Gastroesophageal sphincter (tissue), 4 donors: ENCODE measurements at regions not wholly inside any gene's neighbourhood (a gene's known extent, or its start where the extent isn't known, plus 50 kb on each side); places are given as distances from the start of the nearest gene placed in this dataset.

ENCODE experiments used
- ATAC-seq: fragments of 150-250 bp; one replicate; pipeline ENCODE4 v1.9.1; 2016; ENCODE audit warnings: mild to moderate bottlenecking, moderate library complexity
- H3K27ac ChIP-seq, 4 donors: fragments of 200-600 bp; sonication (generic) in 3 of 4; 1 replicate in 3 of 4; 2 replicates in 1 of 4; pipeline ENCODE4 v1.5.1; 2016 to 2019
- H3K27me3 ChIP-seq: fragments of 200-600 bp; sonication (generic); one replicate; pipeline ENCODE4 v1.5.1; 2019
- H3K36me3 ChIP-seq, 2 donors: fragments of 200-600 bp; sonication (generic); one replicate each; pipeline ENCODE4 v1.5.1; 2019; ENCODE audit warnings: control low read depth in 1 of 2
- H3K4me1 ChIP-seq, 3 donors: fragments of 200-600 bp; sonication (generic); 1 replicate in 2 of 3; 2 replicates in 1 of 3; pipeline ENCODE4 v1.5.1; 2016 to 2019; ENCODE audit warnings: control low read depth in 2 of 3
- H3K4me3 ChIP-seq, 2 donors: fragments of 200-600 bp; sonication (generic); one replicate each; pipeline ENCODE4 v1.5.1; 2019; ENCODE audit warnings: mild to moderate bottlenecking in 1 of 2, moderate library complexity in 1 of 2
- H3K9me3 ChIP-seq, 3 donors: fragments of 200-600 bp; sonication (generic); one replicate each; pipeline ENCODE4 v1.5.1; 2017 to 2019; ENCODE audit warnings: control low read depth in 2 of 3
- CTCF ChIP-seq, 4 experiments: fragments of 200-600 bp in 2 of 4; fragments of 450-650 bp in 2 of 4; sonication (generic) in 1 of 4; IDR thresholded peaks; one replicate each; pipeline ENCODE4 v1.5.1; 2017 to 2019; ENCODE audit warnings: antibody characterized with exemption in 4 of 4, mild to moderate bottlenecking in 2 of 4, moderate library complexity in 2 of 4
- EP300 ChIP-seq: sonication (generic); formaldehyde crosslinking; IDR thresholded peaks from one replicate; pipeline ENCODE4 v1.6.1; 2017; ENCODE audit warnings: antibody characterized with exemption, mild to moderate bottlenecking
- POLR2A ChIP-seq, 2 donors: fragments of 450-650 bp; IDR thresholded peaks; one replicate each; pipeline ENCODE4 v1.6.1; 2017; ENCODE audit warnings: antibody characterized with exemption in 2 of 2, mild to moderate bottlenecking in 2 of 2, moderate library complexity in 1 of 2
- POLR2AphosphoS5 ChIP-seq: sonication (generic); formaldehyde crosslinking; IDR thresholded peaks from one replicate; pipeline ENCODE4 v1.6.1; 2017; ENCODE audit warnings: antibody characterized with exemption
- whole genome bisulfite sequencing, 2 donors: methylation state at CpG; one replicate each; pipeline ENCODE4 v1.1.5; 2018; ENCODE audit warnings: low coverage in 1 of 2; 5-methylcytosine and 5-hydroxymethylcytosine counted together

DNA sequence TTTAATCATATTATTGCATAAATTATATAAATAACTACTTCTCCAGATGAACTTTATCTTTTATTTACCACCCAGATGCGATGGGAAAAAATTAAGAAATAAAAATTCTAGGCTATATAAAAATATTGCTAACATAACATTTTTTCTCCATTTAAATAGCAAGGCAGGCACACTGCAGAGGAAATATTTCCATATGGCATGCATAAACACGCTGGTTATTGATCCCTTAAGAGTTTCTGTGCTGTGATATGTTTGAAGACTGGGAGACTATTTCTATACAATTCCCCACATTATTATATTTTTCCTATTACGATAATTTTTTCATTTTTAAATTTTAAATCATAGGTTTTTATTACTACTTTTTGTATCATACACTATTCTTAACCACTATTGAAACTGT lies 131.5 kb downstream of the C12orf50 start:
- no peak for TF ChIP-seq EP300
- no peak for TF ChIP-seq CTCF (IDR thresholded peaks at IDR 0.05)
- TF ChIP-seq POLR2A (IDR thresholded peaks at IDR 0.05): no peak
- TF ChIP-seq POLR2AphosphoS5: no peak

GRCh38 chr12:87883806-87884205 lies 145.4 kb downstream of the C12orf50 start:
- no peaks in the 10 kb centered on the region for H3K4me1 ChIP-seq
- H3K27ac ChIP-seq: no peak overlapping the region
- H3K4me3 ChIP-seq: no peak overlapping the region
- H3K9me3 ChIP-seq: no peaks in the 10 kb centered on the region
- 5 to 33% methylated on average over 3 of the region's 3 CpGs for WGBS, 2 donors
- no peak for ATAC-seq
- no peak for TF ChIP-seq POLR2A (IDR thresholded peaks at IDR 0.05)
- no peaks in the 10 kb centered on the region for H3K36me3 ChIP-seq
- no peaks in the 10 kb centered on the region for H3K27me3 ChIP-seq

More for the DNA sequence above, 131.5 kb downstream of the C12orf50 start:
- no peak for ATAC-seq
- no peaks in the 10 kb centered on the region for H3K4me1 ChIP-seq
- H3K9me3 ChIP-seq: no peaks in the 10 kb centered on the region
- 85 to 90% methylated on average over 3 of the region's 3 CpGs for WGBS, 2 donors
- no peaks in the 10 kb centered on the region for H3K36me3 ChIP-seq
- H3K27me3 ChIP-seq: no peaks in the 10 kb centered on the region
- no peak overlapping the region for H3K27ac ChIP-seq
- no peak overlapping the region for H3K4me3 ChIP-seq

GRCh38 chr12:87879141-87879540 lies 150.1 kb downstream of the C12orf50 start:
- Histone ChIP-seq H3K27me3 (no peaks in the 10 kb centered on the region), H3K9me3 (no peaks in the 10 kb centered on the region), H3K4me3 (no peak overlapping the region), H3K36me3 (no peaks in the 10 kb centered on the region), H3K4me1 (no peaks in the 10 kb centered on the region), H3K27ac (no peak overlapping the region)
- no peak for ATAC-seq
- TF ChIP-seq POLR2A (IDR thresholded peaks at IDR 0.05): no peak
- no peak for TF ChIP-seq POLR2AphosphoS5
- TF ChIP-seq EP300: no peak
- no peak for TF ChIP-seq CTCF (IDR thresholded peaks at IDR 0.05)
- WGBS, 2 donors: 53 to 56% methylated on average over 3 of the region's 3 CpGs

- no peak for ATAC-seq
- no peak overlapping the region for H3K4me3 ChIP-seq
- TF ChIP-seq POLR2A (IDR thresholded peaks at IDR 0.05) (no peak), CTCF (IDR thresholded peaks at IDR 0.05) (no peak), POLR2AphosphoS5 (no peak), EP300 (no peak)
- WGBS, 2 donors: 84 to 100% methylated on average over 1 to 4 of the region's 4 CpGs
- no peaks in the 10 kb centered on the region for H3K9me3 ChIP-seq
- no peaks in the 10 kb centered on the region for H3K36me3 ChIP-seq
- H3K27me3 ChIP-seq: no peaks in the 10 kb centered on the region
- no peaks in the 10 kb centered on the region for H3K4me1 ChIP-seq
- H3K27ac ChIP-seq: no peak overlapping the region
Measured at GRCh38 chr12:87870493-87871460, 158.4 kb downstream of the C12orf50 start.

DNA sequence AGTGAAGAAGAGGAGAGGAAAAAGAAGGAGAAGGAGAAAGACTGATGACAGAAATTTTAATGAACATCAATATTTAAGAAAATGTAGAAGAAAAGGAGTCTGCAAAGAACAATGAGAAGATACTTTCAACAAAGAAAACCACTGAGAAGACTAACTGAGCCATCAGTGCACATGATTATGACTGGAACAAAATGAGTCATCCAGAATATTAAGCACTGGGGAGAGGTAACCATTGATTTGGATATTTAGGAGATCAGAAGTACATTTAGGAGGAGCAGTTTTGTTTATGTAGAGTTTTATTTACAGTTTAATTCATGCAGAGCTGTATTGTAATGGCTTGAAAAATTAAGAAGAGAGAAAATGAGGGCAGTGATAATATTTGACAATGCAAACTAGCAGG lies 159.1 kb downstream of the C12orf50 start:
- Histone ChIP-seq H3K27me3 (no peaks in the 10 kb centered on the region), H3K27ac (no peak overlapping the region), H3K4me3 (no peak overlapping the region), H3K4me1 (no peaks in the 10 kb centered on the region), H3K36me3 (no peaks in the 10 kb centered on the region), H3K9me3 (no peaks in the 10 kb centered on the region)
- ATAC-seq: no peak
- TF ChIP-seq POLR2AphosphoS5: no peak

DNA sequence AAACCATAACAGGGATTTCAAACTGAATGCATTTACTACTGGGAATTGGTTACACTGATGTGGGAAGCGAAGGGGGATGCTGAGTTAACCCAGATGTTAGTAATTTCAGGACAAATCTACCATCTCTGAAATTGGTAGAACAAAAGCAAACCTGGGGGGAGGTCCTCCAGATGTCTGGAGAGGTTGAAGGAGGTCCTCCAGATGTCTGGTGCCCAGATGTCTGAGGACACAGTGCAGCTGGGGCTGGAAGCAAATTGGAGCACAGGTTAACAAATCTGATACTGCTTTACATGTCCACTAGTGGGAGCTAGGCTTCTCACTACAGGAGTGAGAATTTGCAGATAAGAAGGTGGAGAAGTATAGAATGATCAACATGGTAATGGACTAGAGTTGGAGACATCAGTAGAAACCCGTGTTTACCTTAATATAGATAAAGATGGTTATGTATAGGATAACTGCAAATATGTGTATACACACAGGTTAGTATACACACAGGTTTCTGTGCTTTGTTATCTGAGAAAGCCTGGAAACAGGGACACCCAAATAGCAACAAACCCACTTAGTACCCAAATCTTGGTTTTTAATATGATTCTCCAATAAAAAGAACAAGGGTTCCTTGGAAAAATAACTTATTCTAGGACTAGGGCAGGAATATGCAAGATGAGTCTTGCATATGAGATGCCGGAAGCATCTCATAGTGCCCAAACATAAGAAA lies 162.5 kb downstream of the C12orf50 start:
- no peaks in the 10 kb centered on the region for H3K4me1 ChIP-seq
- TF ChIP-seq CTCF (IDR thresholded peaks at IDR 0.05) (no peak), EP300 (no peak), POLR2A (IDR thresholded peaks at IDR 0.05) (no peak), POLR2AphosphoS5 (no peak)
- WGBS, 2 donors: 75 to 82% methylated on average over 1 to 3 of the region's 3 CpGs
- no peak for ATAC-seq
- no peaks in the 10 kb centered on the region for H3K36me3 ChIP-seq
- no peaks in the 10 kb centered on the region for H3K9me3 ChIP-seq
- H3K4me3 ChIP-seq: no peak overlapping the region
- no peak overlapping the region for H3K27ac ChIP-seq
- H3K27me3 ChIP-seq: no peaks in the 10 kb centered on the region
